ENCODE measurements at regions not wholly inside any gene's neighbourhood (a gene's known extent, or its start where the extent isn't known, plus 50 kb on each side); places are given as distances from the start of the nearest gene placed in this dataset.
"Not testable (repeated sequence)": the region's sequence is repeated elsewhere in the genome, so short reads cannot be mapped to it uniquely, and the experiment has no call there.

DNA sequence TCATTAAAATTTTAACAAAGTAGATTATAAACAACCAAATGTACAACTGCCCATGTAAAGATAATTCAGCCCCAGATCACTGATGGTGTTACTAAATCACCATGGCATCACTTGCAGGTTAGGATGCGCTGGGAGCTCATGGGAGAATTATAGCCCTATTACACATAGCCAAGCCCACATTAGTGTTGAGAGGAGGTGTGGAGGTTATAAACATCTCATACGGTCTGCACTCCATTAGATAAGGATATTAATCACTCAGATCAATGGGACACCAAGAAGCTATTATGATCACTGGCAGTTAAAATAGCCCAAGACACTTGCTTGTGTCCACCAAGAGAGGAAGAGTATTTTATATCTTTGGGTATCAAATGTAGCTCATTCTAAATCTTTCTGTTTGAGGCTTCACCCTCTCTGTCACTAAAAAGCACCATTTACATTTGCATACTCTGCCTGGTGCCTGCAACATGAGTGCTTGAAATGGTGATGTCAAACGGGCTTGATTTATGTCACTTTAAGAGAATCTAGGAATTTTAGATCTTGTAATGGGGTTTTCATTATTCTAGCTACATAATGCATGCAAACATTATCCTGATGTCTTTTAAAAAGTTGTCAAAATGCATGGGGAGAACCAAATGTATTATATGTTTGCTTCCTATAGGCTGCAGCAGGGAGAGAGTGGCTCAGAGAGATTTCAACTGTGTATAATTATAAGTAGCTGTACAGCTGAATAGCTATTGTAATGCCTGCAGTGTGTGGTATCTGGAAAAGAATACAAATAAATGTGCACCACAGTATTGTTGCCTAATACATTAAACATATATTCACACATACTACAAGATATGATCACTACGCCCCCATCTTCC, 654.1 kb upstream of the MARCKS start:
- no peak for DNase-seq (ENCODE audit: low read depth)

GRCh38 chr6:113203715-113204110, 653.4 kb upstream of the MARCKS start:
- DNase-seq (ENCODE audit: low read depth) = no peak

DNA sequence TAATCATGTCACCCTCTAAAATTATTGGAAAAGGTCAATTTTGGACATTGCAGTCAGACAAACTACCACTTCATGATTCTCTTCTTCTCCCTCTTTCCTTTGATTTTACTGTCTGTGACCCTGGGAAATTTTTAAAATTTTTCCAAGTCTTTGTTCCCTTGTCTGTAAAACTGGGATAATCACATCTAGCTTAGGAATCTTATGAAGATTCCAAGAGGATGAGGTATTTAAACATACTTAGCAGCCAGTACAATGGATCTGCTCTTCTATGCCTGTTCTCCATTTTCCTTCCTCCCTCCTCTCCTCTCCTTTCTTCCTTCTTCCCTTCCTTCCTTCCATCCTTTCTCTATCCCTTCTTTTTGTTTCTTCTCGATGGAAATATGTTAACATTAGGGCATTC, 651.6 kb upstream of the MARCKS start:
- no peak for DNase-seq (ENCODE audit: low read depth)

GRCh38 chr6:113208726-113209125, 648.4 kb upstream of the MARCKS start:
- peak; percentile 6 for DNase-seq (ENCODE audit: low read depth)

DNA sequence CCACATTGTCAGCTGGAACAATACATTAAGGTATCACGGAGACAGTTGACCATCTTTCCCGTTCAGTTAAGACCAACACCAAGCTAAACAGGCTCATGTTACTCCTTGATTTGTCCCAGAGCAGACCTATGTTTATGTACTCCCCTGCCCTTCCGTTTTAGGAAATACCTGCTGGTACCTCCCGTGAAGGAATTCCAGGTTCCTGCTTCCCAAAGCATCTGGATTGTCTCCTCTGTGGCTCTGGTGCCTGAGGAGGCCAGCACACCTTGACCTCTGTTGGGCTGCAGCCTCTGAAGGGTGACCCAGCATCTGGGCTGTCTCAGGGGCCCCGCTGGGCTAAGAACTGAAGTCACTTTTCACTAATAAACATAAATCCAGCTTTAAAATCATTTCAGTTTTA, 647.8 kb upstream of the MARCKS start:
- DNase-seq (ENCODE audit: low read depth) = no peak

GRCh38 chr6:113211170-113211569, 646.0 kb upstream of the MARCKS start:
- DNase-seq (ENCODE audit: low read depth) = no peak

DNA sequence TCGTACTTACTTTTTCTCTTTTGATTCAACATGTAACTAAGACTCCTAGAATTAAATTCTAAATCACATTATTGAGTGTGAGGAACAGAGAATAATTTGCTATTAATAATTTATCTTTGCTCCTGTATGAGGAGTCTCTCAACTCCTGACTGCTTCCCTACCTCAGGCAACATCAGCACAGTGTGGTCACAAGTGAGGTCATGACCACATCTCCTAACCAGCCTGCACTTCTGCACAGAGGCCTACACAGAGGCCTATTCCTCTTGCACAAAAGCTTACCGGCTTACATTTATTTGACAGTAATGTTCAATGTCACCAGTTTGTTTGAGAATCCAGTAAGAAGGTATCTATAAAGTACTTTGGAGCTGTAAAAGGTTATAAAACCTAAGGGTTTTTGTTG, 637.4 kb upstream of the MARCKS start:
- no peak for DNase-seq (ENCODE audit: low read depth)

DNA sequence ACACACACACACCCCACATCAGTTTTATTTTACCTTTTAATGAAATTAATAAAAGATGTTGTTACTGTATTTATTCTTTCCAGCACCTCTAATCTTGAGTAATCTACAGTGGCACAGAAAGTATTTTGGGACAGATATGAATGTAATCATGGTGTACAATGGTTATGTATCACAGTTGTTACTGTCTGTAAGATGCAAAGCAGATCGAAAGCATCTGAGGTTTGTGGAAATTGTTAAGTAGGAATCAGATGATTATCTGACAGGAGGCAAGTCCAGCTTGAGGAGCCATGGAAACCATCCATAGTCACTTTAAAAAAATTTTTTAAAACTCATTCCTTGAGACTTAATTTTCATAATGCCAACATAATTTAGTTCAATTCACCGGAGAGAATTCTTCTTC, 636.3 kb upstream of the MARCKS start:
- DNase-seq (ENCODE audit: low read depth) = no peak

- DNase-seq (ENCODE audit: low read depth) = no peak
These were observed 635.3 kb upstream of the MARCKS start for GRCh38 chr6:113221850-113222249.

GRCh38 chr6:113246186-113246585, 611.0 kb upstream of the MARCKS start:
- peak; percentile 41 for DNase-seq (ENCODE audit: low read depth)

DNA sequence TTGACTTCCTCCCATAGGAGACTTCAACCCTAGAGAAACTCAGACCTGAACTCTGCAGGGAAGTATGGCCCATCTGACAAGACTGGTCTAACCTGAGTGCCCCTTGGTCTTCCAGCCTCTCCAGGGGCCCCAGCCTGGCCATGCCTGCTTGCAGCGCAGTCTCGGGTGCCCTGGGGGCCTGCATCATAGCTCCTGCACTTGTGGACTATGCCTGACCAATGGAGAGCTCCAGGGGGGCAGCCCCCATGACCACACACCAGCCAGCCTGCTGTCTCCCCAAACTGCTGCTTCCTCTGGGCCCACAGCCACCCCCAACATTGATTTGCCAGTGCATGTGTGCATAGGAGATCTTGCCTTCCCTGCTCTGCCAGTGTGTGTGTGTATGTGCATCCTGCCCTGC, 608.6 kb upstream of the MARCKS start:
- no peak for DNase-seq (ENCODE audit: low read depth)

- not testable (repeated sequence) for DNase-seq (ENCODE audit: low read depth)
These were observed 603.0 kb upstream of the MARCKS start for GRCh38 chr6:113254194-113254593.

GRCh38 chr6:113258771-113259170, 598.4 kb upstream of the MARCKS start:
- no peak for DNase-seq (ENCODE audit: low read depth)

DNA sequence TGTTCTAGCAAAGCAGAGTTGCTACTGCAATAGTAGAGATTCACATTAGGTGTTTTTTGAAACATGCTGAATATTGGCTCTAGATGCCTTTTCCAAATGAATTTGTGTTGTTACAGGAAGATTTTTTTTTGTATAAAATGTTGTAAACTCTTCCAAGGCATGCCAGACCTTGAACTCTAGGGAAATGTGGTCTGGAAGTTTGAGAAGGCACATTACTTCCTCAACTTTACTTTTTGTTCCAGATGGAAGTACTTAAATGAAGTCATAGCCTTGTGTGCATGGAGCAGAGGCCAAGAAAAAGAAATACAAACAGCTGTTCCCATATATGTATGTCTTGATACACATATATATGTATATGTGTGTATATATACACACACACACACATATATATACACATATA, 585.7 kb upstream of the MARCKS start:
- no peak for DNase-seq (ENCODE audit: low read depth)

GRCh38 chr6:113276601-113277000, 580.5 kb upstream of the MARCKS start:
- no peak for DNase-seq (ENCODE audit: low read depth)

- no peak for DNase-seq (ENCODE audit: low read depth)
These were observed 580.0 kb upstream of the MARCKS start for GRCh38 chr6:113277111-113277510.

DNA sequence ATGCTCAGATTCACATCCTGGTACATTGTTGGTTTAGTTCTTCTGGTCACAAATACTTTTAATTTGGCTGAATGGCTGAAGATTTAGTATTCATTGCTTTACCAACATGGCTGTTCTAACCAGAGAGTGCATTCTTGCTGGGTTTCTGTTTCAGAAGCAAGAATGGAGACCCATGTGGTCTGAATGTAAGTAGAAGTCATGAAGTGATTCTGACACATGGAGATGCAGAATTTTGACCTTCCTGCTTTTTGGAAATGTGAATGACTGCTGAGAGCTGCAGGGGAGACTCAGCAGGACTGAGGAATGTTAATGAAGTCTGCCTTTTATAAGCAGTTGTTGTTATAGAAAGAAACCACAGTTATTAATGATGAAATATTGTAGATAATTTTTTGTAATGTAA, 576.1 kb upstream of the MARCKS start:
- DNase-seq (ENCODE audit: low read depth) = peak; percentile 36

GRCh38 chr6:113281431-113281830, 575.7 kb upstream of the MARCKS start:
- DNase-seq (ENCODE audit: low read depth) = no peak

- DNase-seq (ENCODE audit: low read depth) = no peak
These were observed 569.7 kb upstream of the MARCKS start for GRCh38 chr6:113287396-113287795.

GRCh38 chr6:113288409-113288808, 568.7 kb upstream of the MARCKS start:
- no peak for DNase-seq (ENCODE audit: low read depth)

- DNase-seq (ENCODE audit: low read depth) = no peak
These were observed 568.0 kb upstream of the MARCKS start for GRCh38 chr6:113289166-113289565.

DNA sequence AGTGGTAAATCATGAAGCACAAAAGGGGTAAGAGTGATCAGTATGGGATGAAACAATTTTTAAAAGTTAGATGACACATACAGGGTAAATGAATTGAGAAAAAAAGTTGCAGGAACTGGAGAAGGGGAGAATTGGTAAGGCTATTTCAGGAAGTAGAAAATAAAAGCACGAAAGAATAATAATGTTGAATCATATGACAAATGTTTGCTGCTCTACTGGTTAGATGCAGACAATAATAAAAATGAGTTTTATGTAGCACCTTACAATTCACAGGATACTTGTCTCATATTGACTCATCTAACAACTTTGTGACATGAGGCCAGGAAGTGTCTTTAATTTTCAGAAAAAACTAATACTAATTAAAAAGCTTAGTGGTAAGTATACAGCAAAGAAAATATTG, 566.5 kb upstream of the MARCKS start:
- DNase-seq (ENCODE audit: low read depth) = no peak

GRCh38 chr6:113291751-113292445, 565.2 kb upstream of the MARCKS start:
- peak; percentile 24 for DNase-seq (ENCODE audit: low read depth)
